RWPE1 (cell line): ENCODE measurements at regions not wholly inside any gene's neighbourhood (a gene's known extent, or its start where the extent isn't known, plus 50 kb on each side); places are given as distances from the start of the nearest gene placed in this dataset.

Experiments
- CTCF ChIA-PET: fragments of 350-600 bp; sonication (Branson Sonifier 250); formaldehyde crosslinking; extraction: SDS; loops from one replicate; lab custom pipeline; 2021; lab: Yijun Ruan, JAX
- POLR2A ChIA-PET: fragments of 400-600 bp; formaldehyde crosslinking; extraction: SDS; loops from one replicate; lab custom pipeline; 2020; ENCODE audit warnings: antibody characterized with exemption; ENCODE audit not compliant: low non-redundant PET; lab: Yijun Ruan, JAX
- DNase-seq: peaks from one replicate; pipeline ENCODE4 v3.0.0; 2012; ENCODE audit warnings: low spot score
- H3K27ac ChIP-seq: fragments of 450-650 bp; 2 replicates; pipeline ENCODE4 v1.5.1; 2017
- TF ChIP-seq, protein P1 (sequence below): fragments of 450-650 bp; conservative IDR thresholded peaks from 2 replicates; pipeline ENCODE4 v1.5.1; 2017; ENCODE audit warnings: low read depth, mild to moderate bottlenecking

DNA sequence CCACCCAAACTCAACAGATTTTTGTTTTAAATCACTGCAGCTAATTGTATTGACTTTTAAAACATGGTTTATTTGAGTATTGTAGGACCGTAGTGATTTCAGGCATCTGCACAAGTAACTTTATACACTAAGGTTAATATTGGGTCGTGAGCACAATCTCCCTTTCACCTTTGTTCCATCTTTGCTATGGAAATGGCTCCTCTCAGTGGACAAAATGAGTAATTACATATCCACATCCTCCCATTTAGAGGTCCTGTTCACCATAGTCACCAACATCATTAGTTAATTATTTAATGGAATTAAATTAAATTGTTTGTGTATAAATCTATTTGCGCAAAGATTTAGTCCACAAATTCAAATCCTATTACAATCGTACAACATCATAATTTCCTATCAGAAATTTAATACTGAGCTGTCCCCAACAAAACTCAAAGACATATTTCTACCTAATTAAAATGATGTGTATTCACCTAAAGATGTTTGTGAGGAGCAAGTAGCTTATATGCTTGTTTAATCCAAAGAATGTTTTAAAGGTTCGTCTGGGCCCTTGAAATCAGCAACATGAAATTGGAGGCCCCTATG lies 173.0 kb upstream of the DAPK1 start:
- no peak overlapping the region for H3K27ac ChIP-seq
- TF ChIP-seq, protein P1, sequence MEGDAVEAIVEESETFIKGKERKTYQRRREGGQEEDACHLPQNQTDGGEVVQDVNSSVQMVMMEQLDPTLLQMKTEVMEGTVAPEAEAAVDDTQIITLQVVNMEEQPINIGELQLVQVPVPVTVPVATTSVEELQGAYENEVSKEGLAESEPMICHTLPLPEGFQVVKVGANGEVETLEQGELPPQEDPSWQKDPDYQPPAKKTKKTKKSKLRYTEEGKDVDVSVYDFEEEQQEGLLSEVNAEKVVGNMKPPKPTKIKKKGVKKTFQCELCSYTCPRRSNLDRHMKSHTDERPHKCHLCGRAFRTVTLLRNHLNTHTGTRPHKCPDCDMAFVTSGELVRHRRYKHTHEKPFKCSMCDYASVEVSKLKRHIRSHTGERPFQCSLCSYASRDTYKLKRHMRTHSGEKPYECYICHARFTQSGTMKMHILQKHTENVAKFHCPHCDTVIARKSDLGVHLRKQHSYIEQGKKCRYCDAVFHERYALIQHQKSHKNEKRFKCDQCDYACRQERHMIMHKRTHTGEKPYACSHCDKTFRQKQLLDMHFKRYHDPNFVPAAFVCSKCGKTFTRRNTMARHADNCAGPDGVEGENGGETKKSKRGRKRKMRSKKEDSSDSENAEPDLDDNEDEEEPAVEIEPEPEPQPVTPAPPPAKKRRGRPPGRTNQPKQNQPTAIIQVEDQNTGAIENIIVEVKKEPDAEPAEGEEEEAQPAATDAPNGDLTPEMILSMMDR = peak; percentile 67
- ChIA-PET POLR2A (no interaction called here), CTCF (interaction anchor here (0.6 to 1.8 kb wide), 12 partner anchors 17 to 910 kb away, joined by 3 to 8 read pairs (median 3); partner anchors contain the start of gene DAPK1)
- DNase-seq = peak; percentile 67

DNA sequence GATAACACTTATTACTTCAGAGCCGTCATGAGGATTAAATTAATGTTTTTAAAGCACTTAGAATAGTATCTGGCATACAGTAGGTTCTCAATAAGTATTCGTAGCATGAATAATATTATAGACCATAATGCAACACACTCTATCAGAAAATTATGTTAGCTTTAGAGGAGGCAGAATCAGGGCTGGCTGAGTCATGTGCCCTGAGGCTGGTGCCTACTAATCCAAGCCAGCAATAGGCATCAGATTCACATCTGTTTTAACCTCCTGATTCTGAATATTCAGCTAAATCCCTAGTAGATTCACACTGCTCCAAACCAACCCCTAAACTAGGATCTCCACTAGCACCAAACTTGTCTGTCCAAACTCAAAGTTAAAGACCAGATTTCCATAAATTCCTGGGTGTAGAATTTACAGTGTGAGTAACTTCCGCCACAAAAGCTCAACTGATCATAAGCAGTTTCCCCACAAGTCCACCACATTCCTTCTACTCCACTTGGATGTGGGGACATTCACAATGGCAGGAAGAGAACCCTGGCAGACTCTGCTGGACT lies 170.0 kb upstream of the DAPK1 start:
- ChIA-PET CTCF (interaction anchor here (0.6 to 1.5 kb wide), 3 partner anchors 10 to 336 kb away, joined by 3 read pairs; no protein-coding TSS in a partner anchor), POLR2A (no interaction called here)
- peak; percentile 65 for DNase-seq
- no peak overlapping the region for H3K27ac ChIP-seq
- TF ChIP-seq, protein P1 = no peak

DNA sequence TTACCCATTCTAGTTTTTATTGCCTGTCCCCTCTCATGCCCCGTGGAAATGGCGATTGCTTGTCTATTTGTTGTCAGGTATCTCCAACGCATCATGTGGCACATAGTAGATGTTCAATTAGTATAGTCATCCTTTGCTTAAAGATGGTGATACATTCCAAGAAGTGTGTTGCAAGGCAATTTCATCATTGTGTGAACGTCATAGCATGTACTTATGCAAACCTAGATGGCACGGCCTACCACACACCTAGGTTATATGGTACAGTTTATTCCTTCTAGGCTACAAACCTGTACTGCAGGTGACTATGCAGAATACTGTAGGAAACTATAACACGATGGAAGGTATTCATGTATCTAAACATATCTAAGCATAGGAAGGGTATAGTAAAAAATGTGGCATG lies 163.9 kb upstream of the DAPK1 start:
- H3K27ac ChIP-seq = no peak overlapping the region
- POLR2A ChIA-PET = no interaction called here
- TF ChIP-seq, protein P1 = no peak
- no peak for DNase-seq
- CTCF ChIA-PET = no interaction called here

DNA sequence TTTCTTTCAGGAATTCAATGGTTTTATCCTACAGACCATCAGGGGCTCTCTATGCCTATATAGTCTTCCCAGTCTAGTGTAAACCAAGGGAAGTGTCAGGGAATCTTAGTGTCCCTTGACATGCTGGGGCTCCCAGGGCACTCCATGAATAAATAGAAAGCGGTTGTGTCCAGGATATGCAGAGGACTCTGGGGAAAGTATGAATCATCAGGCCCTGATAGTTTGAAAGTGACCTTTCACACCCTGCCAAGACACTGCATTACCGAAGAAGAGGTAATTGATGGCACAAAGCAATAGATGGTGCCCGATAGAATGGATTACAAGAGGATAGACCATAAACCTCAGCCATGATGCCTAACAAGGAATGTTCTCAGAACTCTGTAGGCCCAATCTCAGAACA lies 163.3 kb upstream of the DAPK1 start:
- DNase-seq = no peak
- TF ChIP-seq, protein P1 = no peak
- ChIA-PET CTCF (interaction anchor here (0.7 to 1.9 kb wide), 2 partner anchors 16 to 329 kb away, joined by 6 to 7 read pairs; no protein-coding TSS in a partner anchor), POLR2A (no interaction called here)
- H3K27ac ChIP-seq = no peak overlapping the region

DNA sequence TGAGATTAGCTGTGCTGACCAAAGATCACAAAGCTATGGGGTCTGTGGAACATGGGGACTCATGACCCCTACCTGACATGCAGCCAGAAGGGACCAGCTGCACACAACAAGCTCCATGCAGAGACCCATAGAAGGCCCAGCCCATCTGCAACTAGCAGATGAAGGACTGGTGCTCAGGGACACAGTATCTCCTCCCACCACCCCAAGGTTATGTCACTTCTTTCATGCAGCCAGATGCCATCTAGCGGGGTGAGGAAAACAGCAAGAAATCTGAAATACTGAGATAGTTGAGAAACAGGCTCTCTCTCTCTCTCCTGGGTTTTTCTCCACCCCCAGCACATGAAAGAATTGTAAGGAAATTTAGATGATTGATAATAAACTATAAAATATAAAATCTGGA lies 161.3 kb upstream of the DAPK1 start:
- CTCF ChIA-PET = interaction anchor here (0.5 to 1.9 kb wide), 5 partner anchors 38 to 472 kb away, joined by 3 to 7 read pairs (median 4); no protein-coding TSS in a partner anchor
- POLR2A ChIA-PET = no interaction called here
- TF ChIP-seq, protein P1 = no peak
- DNase-seq = no peak
- H3K27ac ChIP-seq = no peak overlapping the region

DNA sequence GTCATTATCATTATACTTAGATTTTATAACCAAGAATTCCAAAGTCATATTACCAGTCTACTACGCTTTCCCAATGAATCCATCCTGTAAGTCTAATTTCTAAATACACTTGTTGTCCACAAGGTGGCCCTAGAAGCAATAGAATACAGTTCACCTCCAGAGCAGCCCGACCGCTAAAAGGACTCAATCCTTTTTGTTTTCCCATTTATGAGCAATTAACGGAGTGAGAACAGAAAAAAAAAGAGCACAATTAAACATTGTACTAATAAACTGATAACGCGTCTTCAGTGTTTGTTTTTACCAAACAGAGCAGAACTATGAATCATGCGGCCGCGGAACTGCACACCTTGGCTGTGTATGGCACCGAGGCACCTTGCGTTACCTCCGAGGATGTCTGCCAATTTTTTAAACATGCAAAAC lies 160.7 kb upstream of the DAPK1 start:
- ChIA-PET CTCF (interaction anchor here (0.7 to 2.9 kb wide), 7 partner anchors 9 to 329 kb away, joined by 3 to 24 read pairs (median 3); no protein-coding TSS in a partner anchor), POLR2A (interaction anchor here (0.6 kb wide), 1 partner anchor 1348 kb away, joined by 3 read pairs; no protein-coding TSS in a partner anchor)
- DNase-seq = peak; percentile 61
- TF ChIP-seq, protein P1 = peak; percentile 74
- no peak overlapping the region for H3K27ac ChIP-seq
